Fibroblast of skin of left biceps (primary cell): ENCODE measurements at regions not wholly inside any gene's neighbourhood (a gene's known extent, or its start where the extent isn't known, plus 50 kb on each side); places are given as distances from the start of the nearest gene placed in this dataset.
"Not testable (repeated sequence)": the region's sequence is repeated elsewhere in the genome, so short reads cannot be mapped to it uniquely, and the experiment has no call there.

ENCODE experiments used
- DNase-seq, 2 experiments: peaks; one replicate each; pipeline ENCODE4 v3.0.0-alpha.2; 2013; ENCODE audit warnings: low read depth in 2 of 2

GRCh38 chrX:120753413-120754251 lies 122.0 kb downstream of the CT47B1 start:
- no peak for DNase-seq

- no peak for DNase-seq
These were observed 122.7 kb upstream of the C1GALT1C1 start for GRCh38 chrX:120752431-120753082.

- no peak for DNase-seq
These were observed 121.8 kb upstream of the C1GALT1C1 start for GRCh38 chrX:120751683-120752082.

- DNase-seq = no peak
These were observed 120.5 kb upstream of the C1GALT1C1 start for GRCh38 chrX:120750381-120750780.

- no peak for DNase-seq
These were observed 119.4 kb upstream of the C1GALT1C1 start for GRCh38 chrX:120749141-120749846.

GRCh38 chrX:120746153-120746552 lies 116.3 kb upstream of the C1GALT1C1 start:
- DNase-seq = no peak

GRCh38 chrX:120742946-120743665 lies 113.3 kb upstream of the C1GALT1C1 start:
- DNase-seq = no peak

GRCh38 chrX:120741452-120741851 lies 111.6 kb upstream of the C1GALT1C1 start:
- DNase-seq = no peak

GRCh38 chrX:120740072-120740471 lies 110.2 kb upstream of the C1GALT1C1 start:
- DNase-seq = no peak

GRCh38 chrX:120739300-120739699 lies 109.4 kb upstream of the C1GALT1C1 start:
- DNase-seq = no peak

GRCh38 chrX:120736989-120737388 lies 107.1 kb upstream of the C1GALT1C1 start:
- no peak for DNase-seq

GRCh38 chrX:120735966-120736365 lies 106.1 kb upstream of the C1GALT1C1 start:
- no peak for DNase-seq

GRCh38 chrX:120732879-120733278 lies 103.0 kb upstream of the C1GALT1C1 start:
- DNase-seq = no peak

- DNase-seq = no peak
These were observed 102.6 kb upstream of the C1GALT1C1 start for GRCh38 chrX:120732461-120732860.

- DNase-seq = no peak
These were observed 101.5 kb upstream of the C1GALT1C1 start for GRCh38 chrX:120731386-120731785.

GRCh38 chrX:120729506-120730255 lies 99.8 kb upstream of the C1GALT1C1 start:
- not testable (repeated sequence) for DNase-seq

GRCh38 chrX:120727911-120728310 lies 98.1 kb upstream of the C1GALT1C1 start:
- no peak for DNase-seq

GRCh38 chrX:120727452-120727851 lies 97.6 kb upstream of the C1GALT1C1 start:
- no peak for DNase-seq

GRCh38 chrX:120726294-120726693 lies 96.4 kb upstream of the C1GALT1C1 start:
- DNase-seq = no peak

- no peak for DNase-seq
These were observed 96.0 kb upstream of the C1GALT1C1 start for GRCh38 chrX:120725874-120726273.

GRCh38 chrX:120719622-120720021 lies 89.8 kb upstream of the C1GALT1C1 start:
- DNase-seq = no peak
